ENCODE measurements at regions not wholly inside any gene's neighbourhood (a gene's known extent, or its start where the extent isn't known, plus 50 kb on each side); places are given as distances from the start of the nearest gene placed in this dataset.
A peak's percentile ranks its signal among the peaks of the same experiment; 100 is the strongest.

DNA sequence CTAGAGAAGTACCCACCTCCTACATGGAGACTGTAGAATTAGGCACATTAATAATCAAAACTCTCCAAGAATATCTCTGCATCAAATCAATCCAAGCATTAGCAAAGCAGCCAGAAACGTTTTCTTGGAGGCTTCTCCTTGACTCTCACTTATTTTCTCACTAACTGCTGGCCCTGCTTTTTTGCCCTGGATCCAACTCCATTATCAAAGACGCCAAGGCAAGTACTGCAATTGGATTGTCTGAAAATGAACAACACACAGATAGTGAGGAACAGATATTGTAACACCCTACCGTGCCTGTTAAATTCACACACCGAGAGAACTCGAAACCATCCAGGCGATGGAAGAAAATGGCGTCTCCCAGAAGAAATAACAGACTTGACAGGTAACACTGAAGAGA lies 256.2 kb upstream of the MDFIC2 start:
- Histone ChIP-seq H3K27ac (ENCODE audit: low read depth, low read length) (no peak overlapping the region), H3K9me3 (ENCODE audit: control insufficient read depth, insufficient read depth, low read length) (0 out of 2 replicates have a peak, but pooled peaks cover 2% of the 10 kb centered on the region), H3K9ac (ENCODE audit: low read depth, low read length) (no peak overlapping the region), H3K4me1 (ENCODE audit: control insufficient read depth, insufficient read depth, low read length) (no peaks in the 10 kb centered on the region), H3K4me3 (ENCODE audit: low read depth, low read length) (no peak overlapping the region), H3K36me3 (ENCODE audit: control insufficient read depth, insufficient read depth, low read length) (no peaks in the 10 kb centered on the region), H3K27me3 (ENCODE audit: control insufficient read depth, insufficient read depth, low read length) (no peaks in the 10 kb centered on the region)

DNA sequence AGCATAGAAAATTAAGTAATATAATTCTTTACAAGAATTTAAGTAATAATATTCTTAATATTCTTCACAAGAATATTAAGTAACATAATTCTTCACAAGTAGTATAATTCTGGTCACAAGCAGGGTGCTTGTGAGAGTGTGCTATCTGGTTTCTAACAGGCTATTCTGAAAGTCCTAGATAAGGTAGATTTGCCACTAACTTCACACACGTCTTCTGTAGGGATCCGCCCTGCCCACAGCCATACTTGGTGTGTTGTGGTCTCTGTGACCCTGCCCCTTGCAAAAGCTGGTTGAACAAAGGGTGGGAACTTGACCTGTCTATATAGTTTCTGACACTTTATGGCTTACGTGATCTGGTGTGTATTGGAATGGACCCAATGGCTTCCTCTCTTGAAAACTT lies 253.4 kb upstream of the MDFIC2 start:
- Histone ChIP-seq H3K27me3 (ENCODE audit: control insufficient read depth, insufficient read depth, low read length) (no peaks in the 10 kb centered on the region), H3K4me1 (ENCODE audit: control insufficient read depth, insufficient read depth, low read length) (no peaks in the 10 kb centered on the region), H3K9ac (ENCODE audit: low read depth, low read length) (no peak overlapping the region), H3K9me3 (ENCODE audit: control insufficient read depth, insufficient read depth, low read length) (0 out of 2 replicates have a peak, but pooled peaks cover 2% of the 10 kb centered on the region), H3K4me3 (ENCODE audit: low read depth, low read length) (no peak overlapping the region), H3K36me3 (ENCODE audit: control insufficient read depth, insufficient read depth, low read length) (no peaks in the 10 kb centered on the region), H3K27ac (ENCODE audit: low read depth, low read length) (no peak overlapping the region)

DNA sequence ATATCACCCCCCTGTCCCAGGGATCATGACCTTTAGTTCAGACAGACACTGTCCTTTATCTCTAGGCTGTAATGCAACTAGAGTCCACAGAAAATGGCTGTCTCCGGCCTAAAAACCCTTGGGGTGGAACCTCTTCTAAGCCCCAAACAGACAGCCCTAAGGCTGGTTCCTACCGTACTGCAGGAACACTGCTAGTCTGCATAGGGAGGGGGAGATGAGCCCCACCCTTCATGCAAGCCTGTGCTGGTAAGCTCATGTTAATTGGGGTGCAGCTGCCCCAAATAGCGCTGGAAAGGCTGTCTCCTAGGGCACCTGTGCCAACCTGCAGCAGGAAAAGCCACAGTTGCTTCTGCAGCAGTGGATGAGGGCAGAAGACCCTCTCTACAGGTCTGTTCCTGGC lies 252.1 kb upstream of the MDFIC2 start:
- Histone ChIP-seq H3K4me1 (ENCODE audit: control insufficient read depth, insufficient read depth, low read length) (no peaks in the 10 kb centered on the region), H3K9me3 (ENCODE audit: control insufficient read depth, insufficient read depth, low read length) (no peaks in the 10 kb centered on the region), H3K4me3 (ENCODE audit: low read depth, low read length) (no peak overlapping the region), H3K9ac (ENCODE audit: low read depth, low read length) (no peak overlapping the region), H3K36me3 (ENCODE audit: control insufficient read depth, insufficient read depth, low read length) (no peaks in the 10 kb centered on the region), H3K27ac (ENCODE audit: low read depth, low read length) (no peak overlapping the region), H3K27me3 (ENCODE audit: control insufficient read depth, insufficient read depth, low read length) (no peaks in the 10 kb centered on the region)

DNA sequence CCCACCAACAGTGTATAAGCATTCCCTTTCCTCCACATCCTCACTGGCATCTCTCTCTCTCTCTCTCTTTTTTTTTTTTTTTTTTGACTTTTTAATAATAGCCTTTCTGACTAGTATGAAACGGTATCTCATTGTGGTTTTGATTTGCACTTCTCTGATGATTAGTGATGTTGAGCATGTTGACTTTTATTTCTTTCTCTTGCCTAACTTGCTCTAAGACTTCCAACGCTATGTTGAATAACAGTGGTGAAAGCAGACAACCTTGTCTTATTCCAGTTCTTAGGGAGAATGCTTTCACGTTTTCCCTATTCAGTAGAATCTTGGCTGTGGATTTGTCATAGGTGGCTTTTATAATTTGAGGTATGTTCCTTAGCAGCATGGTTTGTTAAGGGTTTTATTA lies 249.4 kb upstream of the MDFIC2 start:
- no peak overlapping the region for H3K27ac ChIP-seq (ENCODE audit: low read depth, low read length)
- no peak overlapping the region for H3K9ac ChIP-seq (ENCODE audit: low read depth, low read length)
- no peaks in the 10 kb centered on the region for H3K9me3 ChIP-seq (ENCODE audit: control insufficient read depth, insufficient read depth, low read length)
- no peak overlapping the region for H3K4me3 ChIP-seq (ENCODE audit: low read depth, low read length)
- no peaks in the 10 kb centered on the region for H3K4me1 ChIP-seq (ENCODE audit: control insufficient read depth, insufficient read depth, low read length)
- no peaks in the 10 kb centered on the region for H3K27me3 ChIP-seq (ENCODE audit: control insufficient read depth, insufficient read depth, low read length)
- no peaks in the 10 kb centered on the region for H3K36me3 ChIP-seq (ENCODE audit: control insufficient read depth, insufficient read depth, low read length)

DNA sequence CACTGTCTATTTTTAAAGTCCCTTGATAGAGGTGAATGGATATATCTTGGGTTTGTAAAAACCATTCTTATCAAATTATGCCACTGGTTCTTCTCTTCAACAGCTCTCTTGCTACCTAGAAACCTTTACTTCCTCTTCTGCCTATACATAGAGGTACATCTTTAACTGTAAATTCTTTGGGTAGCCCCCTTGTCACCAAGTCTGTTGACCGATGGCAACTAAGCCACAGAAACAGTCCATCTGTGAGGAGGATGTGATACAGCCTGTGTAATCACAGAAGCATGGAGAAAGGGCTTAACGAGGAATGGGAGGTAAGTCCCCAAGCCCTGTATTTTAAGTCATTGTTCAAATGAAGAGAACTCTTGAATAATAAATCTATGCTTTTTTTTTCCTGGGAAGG lies 246.5 kb upstream of the MDFIC2 start:
- Histone ChIP-seq H3K27ac (ENCODE audit: low read depth, low read length) (no peak overlapping the region), H3K4me1 (ENCODE audit: control insufficient read depth, insufficient read depth, low read length) (peaks cover 4% of the 10 kb centered on the region; the same call in 1 of the 2 replicates), H3K36me3 (ENCODE audit: control insufficient read depth, insufficient read depth, low read length) (no peaks in the 10 kb centered on the region), H3K4me3 (ENCODE audit: low read depth, low read length) (no peak overlapping the region), H3K27me3 (ENCODE audit: control insufficient read depth, insufficient read depth, low read length) (no peaks in the 10 kb centered on the region), H3K9ac (ENCODE audit: low read depth, low read length) (no peak overlapping the region), H3K9me3 (ENCODE audit: control insufficient read depth, insufficient read depth, low read length) (no peaks in the 10 kb centered on the region)

DNA sequence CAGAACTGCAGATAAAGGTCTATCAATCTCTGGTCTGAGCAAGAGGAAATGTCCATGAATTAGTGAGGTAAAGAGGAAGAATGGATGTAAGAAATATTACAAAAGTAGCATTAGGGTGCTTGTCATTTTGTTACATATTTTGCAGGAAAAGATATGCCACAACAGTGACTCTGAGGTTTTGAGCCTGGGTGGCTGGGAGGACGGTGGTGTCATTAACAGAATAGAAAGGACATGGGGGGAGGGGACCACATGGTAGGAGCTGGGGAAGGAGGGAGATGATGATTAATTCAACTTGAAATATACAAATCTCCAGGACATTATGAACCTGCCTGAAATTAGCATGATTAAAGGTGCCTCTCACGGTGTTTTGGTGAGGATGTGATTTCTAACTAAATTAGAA lies 245.5 kb upstream of the MDFIC2 start:
- no peaks in the 10 kb centered on the region for H3K27me3 ChIP-seq (ENCODE audit: control insufficient read depth, insufficient read depth, low read length)
- H3K9me3 ChIP-seq (ENCODE audit: control insufficient read depth, insufficient read depth, low read length), result no peaks in the 10 kb centered on the region
- no peak overlapping the region for H3K4me3 ChIP-seq (ENCODE audit: low read depth, low read length)

DNA sequence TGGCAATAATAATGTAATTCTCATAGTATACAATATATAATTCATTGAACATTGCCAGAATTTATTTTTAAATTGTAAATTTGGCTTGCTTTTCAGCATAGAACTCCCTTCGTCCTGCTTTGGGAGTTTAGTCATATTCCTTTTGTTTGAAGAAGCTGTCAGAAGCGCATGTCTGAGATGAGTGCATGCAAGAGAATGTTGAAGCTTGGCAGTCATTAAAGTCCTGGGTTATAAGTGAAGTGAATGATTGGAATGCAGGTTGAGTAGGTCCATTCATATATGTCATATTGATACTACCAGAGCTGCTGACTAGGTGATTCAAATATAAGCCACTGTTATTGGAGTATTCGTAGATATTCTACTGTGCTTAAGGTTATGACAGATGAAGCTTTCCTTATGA lies 243.6 kb upstream of the MDFIC2 start:
- no peaks in the 10 kb centered on the region for H3K27me3 ChIP-seq (ENCODE audit: control insufficient read depth, insufficient read depth, low read length)
- H3K9ac ChIP-seq (ENCODE audit: low read depth, low read length), result no peak overlapping the region
- peaks cover 16% of the 10 kb centered on the region for H3K9me3 ChIP-seq (ENCODE audit: control insufficient read depth, insufficient read depth, low read length)
- H3K27ac ChIP-seq (ENCODE audit: low read depth, low read length), result no peak overlapping the region
- H3K4me1 ChIP-seq (ENCODE audit: control insufficient read depth, insufficient read depth, low read length), result peaks cover 4% of the 10 kb centered on the region; the same call in 1 of the 2 replicates
- H3K36me3 ChIP-seq (ENCODE audit: control insufficient read depth, insufficient read depth, low read length), result no peaks in the 10 kb centered on the region
- no peak overlapping the region for H3K4me3 ChIP-seq (ENCODE audit: low read depth, low read length)

More for the DNA sequence above, 245.5 kb upstream of the MDFIC2 start:
- H3K9ac ChIP-seq (ENCODE audit: low read depth, low read length), result no peak overlapping the region
- no peak overlapping the region for H3K27ac ChIP-seq (ENCODE audit: low read depth, low read length)
- peaks cover 4% of the 10 kb centered on the region; the same call in 1 of the 2 replicates for H3K4me1 ChIP-seq (ENCODE audit: control insufficient read depth, insufficient read depth, low read length)
- no peaks in the 10 kb centered on the region for H3K36me3 ChIP-seq (ENCODE audit: control insufficient read depth, insufficient read depth, low read length)

DNA sequence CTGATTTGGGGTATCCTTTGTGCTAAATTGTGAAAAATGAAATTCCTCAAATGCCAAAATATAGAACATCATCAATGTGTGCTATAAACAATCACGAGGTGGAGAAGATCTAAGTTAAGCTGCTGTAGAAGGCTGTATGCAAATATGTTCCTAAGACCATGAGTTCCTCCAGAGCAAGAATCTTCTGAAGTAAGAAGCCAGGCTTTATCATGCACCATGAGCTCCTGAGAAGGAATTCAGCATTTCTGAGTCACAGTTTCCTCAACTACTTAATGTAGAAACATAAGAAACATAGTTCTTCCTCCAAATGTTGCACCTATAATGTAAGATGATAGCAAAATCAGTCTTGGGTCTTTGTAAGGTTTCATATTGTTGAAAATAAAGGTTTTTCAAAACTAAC lies 241.7 kb upstream of the MDFIC2 start:
- Histone ChIP-seq H3K36me3 (ENCODE audit: control insufficient read depth, insufficient read depth, low read length) (no peaks in the 10 kb centered on the region), H3K27me3 (ENCODE audit: control insufficient read depth, insufficient read depth, low read length) (no peaks in the 10 kb centered on the region), H3K27ac (ENCODE audit: low read depth, low read length) (peak overlapping the region; percentile 34), H3K9ac (ENCODE audit: low read depth, low read length) (no peak overlapping the region), H3K4me3 (ENCODE audit: low read depth, low read length) (no peak overlapping the region), H3K9me3 (ENCODE audit: control insufficient read depth, insufficient read depth, low read length) (peaks cover 24% of the 10 kb centered on the region), H3K4me1 (ENCODE audit: control insufficient read depth, insufficient read depth, low read length) (peaks cover 4% of the 10 kb centered on the region; the same call in 1 of the 2 replicates)

DNA sequence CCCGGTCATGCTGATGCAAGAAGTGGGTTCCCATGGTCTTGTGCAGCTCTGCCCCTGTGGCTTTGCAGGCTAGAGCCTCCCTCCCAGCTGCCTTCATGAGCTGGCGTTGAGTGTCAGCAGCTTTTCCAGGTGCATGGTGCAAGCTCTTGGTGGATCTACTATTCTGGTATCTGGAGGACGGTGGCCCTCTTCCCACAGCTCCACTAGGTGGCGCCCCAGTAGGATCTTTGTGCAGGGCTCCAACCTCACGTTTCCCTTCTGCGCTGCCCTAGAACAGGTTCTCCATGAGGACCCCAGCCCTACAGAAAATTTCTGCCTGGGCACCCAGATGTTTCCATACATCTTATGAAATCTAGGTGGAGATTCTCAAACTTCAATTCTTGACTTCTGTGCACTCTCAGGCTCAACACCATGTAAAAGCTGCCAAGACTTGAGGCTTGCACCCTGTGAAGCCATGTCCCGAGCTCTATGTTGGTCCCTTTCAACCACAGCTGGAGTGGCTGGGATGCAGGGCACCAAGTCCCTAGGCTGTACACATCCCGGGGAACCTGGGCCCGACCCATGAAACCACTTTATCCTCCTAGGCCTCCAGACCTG lies 238.4 kb upstream of the MDFIC2 start:
- no peak overlapping the region for H3K4me3 ChIP-seq (ENCODE audit: low read depth, low read length)
- no peak overlapping the region for H3K27ac ChIP-seq (ENCODE audit: low read depth, low read length)
- peaks cover 4% of the 10 kb centered on the region; the same call in 1 of the 2 replicates for H3K4me1 ChIP-seq (ENCODE audit: control insufficient read depth, insufficient read depth, low read length)
- H3K9ac ChIP-seq (ENCODE audit: low read depth, low read length), result no peak overlapping the region
- no peaks in the 10 kb centered on the region for H3K36me3 ChIP-seq (ENCODE audit: control insufficient read depth, insufficient read depth, low read length)
- H3K9me3 ChIP-seq (ENCODE audit: control insufficient read depth, insufficient read depth, low read length), result peaks cover 24% of the 10 kb centered on the region
- H3K27me3 ChIP-seq (ENCODE audit: control insufficient read depth, insufficient read depth, low read length), result no peaks in the 10 kb centered on the region

DNA sequence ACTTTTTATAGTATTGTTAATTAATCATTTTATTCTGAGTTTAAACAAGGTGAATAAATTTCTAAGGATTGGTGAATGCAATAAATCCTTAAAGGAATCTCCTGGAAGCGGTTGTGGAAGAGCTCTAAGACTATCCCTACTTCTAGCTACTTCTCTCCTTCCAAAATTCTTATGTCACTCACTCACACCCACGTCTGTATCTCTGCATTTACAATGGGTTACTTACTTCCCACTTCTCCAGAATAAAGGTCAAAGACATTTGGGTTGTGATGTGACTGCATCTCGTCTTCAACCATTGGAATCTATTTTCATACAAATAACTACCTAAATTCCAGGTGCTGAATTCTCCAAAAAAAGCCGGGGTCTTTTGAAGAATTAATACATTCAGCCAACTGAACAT lies 234.2 kb upstream of the MDFIC2 start:
- no peak overlapping the region for H3K27ac ChIP-seq (ENCODE audit: low read depth, low read length)
- no peak overlapping the region for H3K4me3 ChIP-seq (ENCODE audit: low read depth, low read length)
- no peaks in the 10 kb centered on the region for H3K27me3 ChIP-seq (ENCODE audit: control insufficient read depth, insufficient read depth, low read length)
- no peaks in the 10 kb centered on the region for H3K36me3 ChIP-seq (ENCODE audit: control insufficient read depth, insufficient read depth, low read length)
- peaks cover 19% of the 10 kb centered on the region for H3K9me3 ChIP-seq (ENCODE audit: control insufficient read depth, insufficient read depth, low read length)
- no peak overlapping the region for H3K9ac ChIP-seq (ENCODE audit: low read depth, low read length)
- H3K4me1 ChIP-seq (ENCODE audit: control insufficient read depth, insufficient read depth, low read length), result no peaks in the 10 kb centered on the region

DNA sequence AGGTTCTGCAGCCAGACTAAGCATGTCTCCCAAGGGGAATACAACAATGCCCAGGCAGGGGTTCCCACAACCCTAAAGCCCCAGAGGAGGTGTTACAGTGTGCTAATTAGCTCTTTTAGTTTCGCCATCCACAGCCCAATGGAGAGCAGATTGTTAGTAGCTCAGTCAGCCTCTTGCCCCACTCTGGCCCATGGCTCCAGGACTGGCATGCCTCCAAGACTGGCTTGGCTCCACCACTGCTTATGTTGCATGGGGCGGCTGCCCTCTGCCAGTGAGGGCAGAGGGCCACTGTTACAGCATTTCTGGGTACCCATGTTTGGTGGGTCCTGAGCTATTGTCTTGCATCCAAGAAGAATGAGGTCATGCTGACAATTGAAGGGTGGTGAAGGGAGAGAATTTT lies 231.1 kb upstream of the MDFIC2 start:
- Histone ChIP-seq H3K4me1 (ENCODE audit: control insufficient read depth, insufficient read depth, low read length) (no peaks in the 10 kb centered on the region), H3K4me3 (ENCODE audit: low read depth, low read length) (no peak overlapping the region), H3K9me3 (ENCODE audit: control insufficient read depth, insufficient read depth, low read length) (peaks cover 26% of the 10 kb centered on the region), H3K9ac (ENCODE audit: low read depth, low read length) (no peak overlapping the region), H3K36me3 (ENCODE audit: control insufficient read depth, insufficient read depth, low read length) (no peaks in the 10 kb centered on the region), H3K27me3 (ENCODE audit: control insufficient read depth, insufficient read depth, low read length) (no peaks in the 10 kb centered on the region), H3K27ac (ENCODE audit: low read depth, low read length) (no peak overlapping the region)
